ENCODE measurements at regions not wholly inside any gene's neighbourhood (a gene's known extent, or its start where the extent isn't known, plus 50 kb on each side); places are given as distances from the start of the nearest gene placed in this dataset.

- TF ChIP-seq POLR2A (IDR thresholded peaks at IDR 0.05; ENCODE audit: low read depth) (no peak), CTCF (IDR thresholded peaks at IDR 0.05) (no peak)
These were observed 143.6 kb downstream of the SPP2 start for GRCh38 chr2:234193977-234194563.

Measured in esophagus muscularis mucosa (tissue), 3 donors.